HAP-1 (cell line): ENCODE measurements at regions not wholly inside any gene's neighbourhood (a gene's known extent, or its start where the extent isn't known, plus 50 kb on each side); places are given as distances from the start of the nearest gene placed in this dataset.

Experiments used
- DNase-seq, 2 experiments: peaks; one replicate each; pipeline ENCODE4 v3.0.0-alpha.2; 2016 to 2020; ENCODE audit warnings: low spot score in 2 of 2
- H3K27me3 ChIP-seq: fragments of 250-450 bp; sonication (Bioruptor Pico); 2 replicates; pipeline ENCODE4 v1.5.1; 2020; ENCODE audit warnings: low read depth, mild to moderate bottlenecking, moderate library complexity
- H3K36me3 ChIP-seq: fragments of 250-450 bp; sonication (Bioruptor Pico); replicated peaks from 2 replicates; pipeline ENCODE4 v1.5.1; 2020; ENCODE audit warnings: mild to moderate bottlenecking
- H3K4me1 ChIP-seq: fragments of 250-450 bp; sonication (Bioruptor Pico); 2 replicates; pipeline ENCODE4 v1.5.1; 2020; ENCODE audit warnings: mild to moderate bottlenecking
- H3K4me3 ChIP-seq: fragments of 250-450 bp; sonication (Bioruptor Pico); 2 replicates; pipeline ENCODE4 v1.5.1; 2020; ENCODE audit warnings: mild to moderate bottlenecking, moderate library complexity
- H3K9me3 ChIP-seq: fragments of 250-450 bp; sonication (Bioruptor Pico); 2 replicates; pipeline ENCODE4 v1.5.1; 2020; ENCODE audit warnings: mild to moderate bottlenecking, moderate library complexity
- in situ Hi-C: fragments of 300-500 bp; cut with MboI; formaldehyde crosslinking; loops from 3 replicates; pipeline ENCODE4 v1.14.3; 2020; ENCODE audit warnings: low sequenced_read_pairs, inconsistent platforms, mixed read lengths

DNA sequence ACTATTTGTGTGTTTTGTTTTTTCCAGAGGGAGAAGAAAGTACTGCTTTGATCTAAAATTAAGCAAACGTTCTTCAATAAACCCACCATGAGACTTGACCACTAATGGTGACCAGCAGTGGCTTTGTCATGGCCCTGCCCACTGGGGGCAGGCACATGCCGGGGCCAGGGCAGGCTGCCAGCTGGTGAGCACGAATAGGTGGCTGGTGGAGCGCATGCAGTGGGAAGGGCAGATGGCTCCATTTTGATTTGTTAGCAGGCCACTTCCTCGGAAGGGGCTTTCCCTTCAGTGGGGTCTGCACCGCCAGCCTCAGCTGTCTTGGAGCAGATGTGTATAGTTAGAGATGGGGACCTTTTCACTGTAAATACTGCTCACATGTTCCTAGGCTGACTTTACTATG lies 277.1 kb downstream of the SOX11 start:
- no peaks in the 10 kb centered on the region for H3K27me3 ChIP-seq
- DNase-seq, result no peak
- H3K9me3 ChIP-seq, result no peaks in the 10 kb centered on the region; the same call in 1 of the 2 replicates
- in situ Hi-C loops, result no loop called here
- no peak overlapping the region for H3K4me3 ChIP-seq
- H3K36me3 ChIP-seq, result no peaks in the 10 kb centered on the region
- H3K4me1 ChIP-seq, result no peaks in the 10 kb centered on the region

DNA sequence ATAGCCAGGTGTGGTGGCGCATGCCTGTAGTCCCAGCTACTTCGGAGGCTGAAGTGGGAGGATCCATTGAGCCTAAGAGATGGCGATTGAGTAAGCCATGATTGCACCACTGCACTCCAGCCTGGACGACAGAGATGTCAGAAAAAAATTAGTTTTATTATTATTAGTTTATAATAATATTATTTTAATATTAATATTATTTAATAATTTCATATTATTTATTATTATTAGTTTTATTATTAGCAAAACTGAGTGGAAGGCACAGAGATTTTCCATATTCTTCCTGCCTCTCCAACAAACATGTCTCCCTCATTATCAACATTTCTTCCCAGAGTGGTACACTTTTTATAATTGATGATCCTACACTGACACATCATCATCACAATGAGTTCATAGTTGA lies 278.2 kb downstream of the SOX11 start:
- no peaks in the 10 kb centered on the region for H3K4me1 ChIP-seq
- H3K4me3 ChIP-seq, result no peak overlapping the region
- no peaks in the 10 kb centered on the region; the same call in 1 of the 2 replicates for H3K9me3 ChIP-seq
- H3K27me3 ChIP-seq, result no peaks in the 10 kb centered on the region
- in situ Hi-C loops, result no loop called here
- no peaks in the 10 kb centered on the region for H3K36me3 ChIP-seq
- no peak for DNase-seq

DNA sequence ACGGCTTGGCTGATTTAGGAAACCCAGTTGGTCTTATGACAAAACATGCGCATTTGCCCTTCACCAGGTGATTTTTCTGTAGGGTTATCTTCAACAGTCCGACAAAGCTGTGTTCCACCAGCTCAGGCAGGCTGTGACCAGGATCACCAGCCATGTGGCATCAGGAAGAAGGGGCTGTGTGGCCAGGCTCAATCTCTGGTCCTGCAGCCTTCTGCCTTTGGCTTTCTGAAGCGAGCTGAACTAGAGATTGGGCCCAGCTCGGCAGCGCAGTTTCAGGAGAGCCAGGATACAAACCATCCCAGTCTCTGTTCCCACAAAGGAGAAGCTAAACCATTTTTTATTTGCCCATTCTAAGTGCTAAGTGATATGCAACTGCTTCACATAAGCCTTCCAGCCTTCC lies 282.3 kb downstream of the SOX11 start:
- H3K36me3 ChIP-seq, result no peaks in the 10 kb centered on the region
- H3K9me3 ChIP-seq, result no peaks in the 10 kb centered on the region
- H3K4me1 ChIP-seq, result no peaks in the 10 kb centered on the region
- no peak overlapping the region for H3K4me3 ChIP-seq
- H3K27me3 ChIP-seq, result no peaks in the 10 kb centered on the region
- DNase-seq, result no peak
- in situ Hi-C loops, result no loop called here

DNA sequence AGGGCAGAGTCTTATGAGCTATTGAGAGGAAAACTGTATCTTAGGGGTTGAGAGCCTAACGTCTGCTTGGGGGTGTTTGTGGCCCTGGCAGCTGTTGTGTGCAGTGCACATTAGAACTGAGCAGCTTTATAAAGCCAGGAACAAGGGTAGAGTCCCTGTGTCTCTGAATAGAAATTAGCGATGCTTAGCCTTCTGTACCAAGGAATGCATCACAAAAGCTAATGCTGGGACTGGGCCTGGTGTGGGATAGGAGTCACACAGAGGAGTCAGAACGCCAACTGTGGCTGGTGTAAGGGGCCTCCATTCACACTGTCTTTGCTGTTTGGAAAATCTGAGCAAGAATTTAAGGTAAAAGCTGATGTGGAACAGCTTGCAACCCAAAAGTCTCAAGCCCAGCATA lies 283.2 kb downstream of the SOX11 start:
- in situ Hi-C loops, result no loop called here
- no peak for DNase-seq
- Histone ChIP-seq H3K9me3 (no peaks in the 10 kb centered on the region), H3K4me3 (no peak overlapping the region), H3K36me3 (no peaks in the 10 kb centered on the region), H3K4me1 (no peaks in the 10 kb centered on the region), H3K27me3 (no peaks in the 10 kb centered on the region)

DNA sequence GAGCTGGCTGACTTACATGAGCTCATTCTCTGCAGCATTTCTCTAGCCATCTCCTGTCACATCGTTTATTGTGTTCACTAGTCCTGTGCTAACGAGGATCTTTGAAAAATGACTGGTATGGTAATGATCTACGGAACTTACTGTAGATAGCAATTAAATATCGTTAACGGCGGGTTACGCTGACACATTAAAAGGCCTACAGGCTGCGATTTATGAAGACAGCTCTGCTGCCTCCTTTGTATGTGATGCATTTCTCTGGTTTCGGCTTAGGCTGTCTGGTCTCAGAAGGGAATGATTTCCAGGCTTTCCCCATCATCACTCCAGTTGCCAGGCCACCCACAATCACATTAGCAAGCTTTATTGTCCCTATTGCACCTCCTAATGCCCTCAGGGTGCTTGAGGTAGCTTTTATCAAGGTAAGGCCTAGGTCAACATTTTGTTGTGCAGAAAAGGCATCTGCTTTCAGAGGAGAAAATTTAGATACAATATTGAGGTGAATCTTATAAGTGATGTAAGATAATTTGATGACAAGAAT lies 284.4 kb downstream of the SOX11 start:
- no peaks in the 10 kb centered on the region for H3K4me1 ChIP-seq
- no peaks in the 10 kb centered on the region for H3K9me3 ChIP-seq
- DNase-seq, result no peak
- in situ Hi-C loops, result no loop called here
- H3K27me3 ChIP-seq, result no peaks in the 10 kb centered on the region
- H3K4me3 ChIP-seq, result no peak overlapping the region
- H3K36me3 ChIP-seq, result no peaks in the 10 kb centered on the region

DNA sequence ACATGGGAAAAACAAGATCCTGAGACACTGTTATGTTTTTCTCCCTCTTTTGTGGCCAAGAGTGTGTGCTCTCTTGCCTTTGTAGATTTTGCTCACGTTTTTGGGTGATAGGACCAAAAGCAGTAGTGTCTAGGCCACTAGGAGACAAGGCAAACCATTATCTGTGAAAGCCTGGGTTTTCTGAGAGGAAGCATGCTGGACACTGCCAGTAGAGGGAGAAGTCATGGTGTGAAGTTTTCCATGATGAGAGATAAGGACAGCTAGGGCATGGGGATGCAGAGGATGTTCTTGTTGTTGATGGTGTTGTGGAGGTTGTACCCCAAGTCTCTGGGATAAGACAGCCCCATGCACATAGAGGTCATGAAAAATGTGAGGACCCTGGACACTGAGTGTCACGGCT lies 285.3 kb downstream of the SOX11 start:
- Histone ChIP-seq H3K36me3 (no peaks in the 10 kb centered on the region), H3K27me3 (no peaks in the 10 kb centered on the region), H3K4me1 (no peaks in the 10 kb centered on the region), H3K9me3 (no peaks in the 10 kb centered on the region), H3K4me3 (no peak overlapping the region)
- in situ Hi-C loops, result no loop called here
- DNase-seq, result no peak

DNA sequence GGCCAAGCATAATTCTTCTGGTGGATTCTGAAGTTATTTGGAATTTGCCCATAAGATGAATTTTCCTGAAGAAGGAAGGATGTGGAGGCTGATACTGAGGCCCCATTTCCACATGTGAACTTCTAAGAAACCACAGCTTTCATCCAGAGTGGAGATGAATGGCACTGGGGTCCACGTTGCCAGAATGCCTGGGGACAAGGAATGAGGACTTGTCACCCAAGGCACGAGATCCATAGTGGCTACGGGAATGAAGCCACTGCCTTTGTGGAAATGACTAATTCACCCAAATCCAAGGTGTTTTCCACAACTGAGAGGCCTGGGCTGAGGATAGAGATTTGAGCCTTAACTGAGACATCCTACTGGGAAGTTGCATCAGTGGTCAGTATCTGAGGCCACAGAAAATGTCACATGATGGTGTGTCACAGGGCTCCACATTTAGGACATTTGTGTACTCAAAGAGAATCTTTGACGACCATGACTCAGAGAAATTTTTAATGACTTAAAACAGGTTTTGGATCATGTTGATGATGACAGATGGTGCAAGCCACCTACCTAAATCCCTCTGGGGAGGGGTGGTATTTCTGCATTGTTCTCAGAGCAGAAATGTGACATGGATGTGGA lies 286.1 kb downstream of the SOX11 start:
- in situ Hi-C loops, result no loop called here
- no peaks in the 10 kb centered on the region for H3K9me3 ChIP-seq
- H3K4me3 ChIP-seq, result no peak overlapping the region
- H3K36me3 ChIP-seq, result no peaks in the 10 kb centered on the region
- no peak for DNase-seq
- H3K4me1 ChIP-seq, result no peaks in the 10 kb centered on the region
- H3K27me3 ChIP-seq, result no peaks in the 10 kb centered on the region

DNA sequence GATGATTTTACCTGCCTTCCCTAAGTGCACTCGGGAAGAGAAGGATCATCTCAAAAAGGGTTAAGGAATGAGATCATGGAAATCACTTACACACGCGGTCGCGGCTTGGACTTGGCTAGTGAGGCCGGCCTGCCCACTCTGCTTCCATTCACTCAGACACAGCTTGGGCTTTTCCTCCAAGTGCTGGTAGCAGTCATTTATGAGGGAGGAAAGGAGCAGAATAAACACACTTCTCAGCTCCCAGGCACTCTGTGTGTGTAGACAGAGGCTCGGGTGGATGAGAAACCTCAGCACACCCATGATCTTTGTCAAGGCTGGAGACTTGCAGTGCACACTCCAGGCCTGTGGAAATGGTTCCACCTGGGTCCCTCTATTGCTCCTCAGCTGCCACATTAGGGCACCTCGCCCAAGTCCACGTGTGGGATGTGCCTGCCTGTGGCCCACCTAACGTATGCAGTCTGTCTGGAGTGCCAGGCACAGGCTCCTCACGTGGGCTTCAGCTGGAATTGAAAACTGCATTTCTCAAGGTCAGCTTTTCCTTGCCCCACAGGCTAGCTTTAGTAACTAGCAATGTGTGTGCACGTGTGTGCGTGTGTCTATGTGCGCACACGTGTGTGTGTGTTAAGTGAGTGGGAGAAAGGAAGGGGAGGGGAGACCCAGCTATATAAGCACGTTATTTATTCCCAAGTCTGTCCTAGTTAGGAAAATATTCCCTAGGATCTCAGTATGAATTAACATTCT lies 288.4 kb downstream of the SOX11 start:
- no peaks in the 10 kb centered on the region for H3K36me3 ChIP-seq
- H3K27me3 ChIP-seq, result no peaks in the 10 kb centered on the region
- DNase-seq, result no peak
- in situ Hi-C loops, result no loop called here
- H3K4me3 ChIP-seq, result no peak overlapping the region
- H3K4me1 ChIP-seq, result no peaks in the 10 kb centered on the region
- H3K9me3 ChIP-seq, result no peaks in the 10 kb centered on the region

DNA sequence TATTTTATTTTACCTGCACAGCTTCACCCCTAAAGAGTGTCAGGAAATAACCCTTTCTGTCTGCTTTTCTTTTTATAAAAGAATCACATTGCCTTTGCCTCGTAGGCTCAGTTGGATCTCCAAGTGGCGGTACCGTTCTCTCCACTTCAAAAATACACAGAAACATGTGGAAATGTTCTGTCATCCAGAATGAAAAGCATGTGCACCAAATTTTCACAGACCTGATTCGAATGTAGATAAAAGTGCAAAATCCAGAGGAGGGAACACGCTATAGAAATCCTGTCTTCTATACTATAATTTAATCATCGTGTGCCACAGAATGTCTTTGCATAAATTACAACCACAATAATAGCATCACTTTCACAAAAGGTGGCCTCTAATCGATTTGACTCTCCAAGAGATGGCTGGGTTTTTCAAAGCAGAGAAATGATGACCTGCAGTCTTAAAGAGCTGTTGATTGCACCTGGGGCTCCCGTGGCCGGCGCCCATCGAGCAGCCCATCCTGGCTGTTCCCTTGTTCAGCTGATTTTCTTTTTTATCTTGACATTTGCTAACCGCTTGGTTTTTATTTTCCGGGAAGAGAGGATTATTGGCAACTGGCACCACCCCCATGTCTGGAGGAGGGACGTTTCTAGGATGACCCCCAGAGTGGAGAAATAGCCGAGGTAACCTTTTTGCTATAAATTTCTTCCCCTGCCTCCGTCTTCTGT lies 290.2 kb downstream of the SOX11 start:
- Histone ChIP-seq H3K4me1 (no peaks in the 10 kb centered on the region), H3K4me3 (no peak overlapping the region), H3K27me3 (no peaks in the 10 kb centered on the region), H3K9me3 (no peaks in the 10 kb centered on the region), H3K36me3 (no peaks in the 10 kb centered on the region)
- DNase-seq, result no peak
- in situ Hi-C loops, result no loop called here

DNA sequence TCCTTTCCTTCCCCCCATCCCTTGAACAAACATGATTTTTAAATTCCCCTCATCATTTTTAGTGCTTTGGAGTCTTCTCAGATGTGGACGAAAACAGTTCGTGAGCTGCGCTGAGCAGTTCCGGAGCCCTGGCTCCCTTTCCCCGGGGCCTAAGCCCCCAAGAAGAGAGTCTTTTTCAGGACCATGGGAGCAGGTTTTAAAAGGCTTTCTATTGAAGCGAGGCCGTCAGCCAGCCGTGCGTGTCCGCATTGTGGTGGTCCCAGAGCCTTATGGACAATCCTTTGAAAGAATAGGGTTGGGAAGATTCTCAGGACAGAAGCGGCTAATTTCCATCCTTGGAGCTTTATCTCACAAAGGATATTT lies 290.7 kb downstream of the SOX11 start:
- H3K4me3 ChIP-seq, result no peak overlapping the region
- H3K36me3 ChIP-seq, result no peaks in the 10 kb centered on the region
- H3K27me3 ChIP-seq, result no peaks in the 10 kb centered on the region
- no peaks in the 10 kb centered on the region for H3K4me1 ChIP-seq
- H3K9me3 ChIP-seq, result no peaks in the 10 kb centered on the region
- in situ Hi-C loops, result no loop called here
- no peak for DNase-seq

DNA sequence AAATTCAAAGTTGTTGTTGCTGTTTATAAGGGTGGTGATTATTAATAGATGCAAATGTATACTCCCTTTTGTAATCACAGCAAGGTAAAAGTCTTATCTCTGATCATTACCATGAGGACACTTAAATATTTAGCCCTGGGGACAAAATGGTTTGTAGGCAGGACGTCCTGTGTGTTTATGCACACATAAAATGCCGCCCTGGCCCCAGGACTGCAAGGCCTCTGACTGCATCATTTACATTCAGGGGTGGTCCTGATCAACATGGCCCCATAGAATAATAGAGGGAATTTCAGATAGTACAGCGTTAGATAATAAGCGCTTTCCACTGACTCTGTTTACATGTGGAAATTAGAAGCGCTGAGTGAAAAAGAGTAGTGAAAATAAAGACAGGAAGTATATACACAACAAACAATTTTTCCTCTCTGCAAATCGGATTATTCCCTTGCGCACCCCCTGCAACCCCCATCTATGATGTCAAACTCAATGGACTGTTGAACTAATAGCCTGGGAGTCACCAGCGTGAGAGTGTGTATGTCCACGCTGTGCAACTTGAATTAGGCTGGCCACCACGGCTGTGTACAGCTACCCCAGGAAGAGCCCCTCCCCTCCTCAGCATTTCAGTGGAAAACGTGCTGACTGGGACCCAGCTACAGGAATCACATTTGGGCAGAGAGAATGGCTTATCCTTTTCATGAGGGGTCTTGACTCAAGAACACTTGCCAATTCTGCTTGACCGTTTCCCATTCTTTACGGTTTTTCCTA lies 291.5 kb downstream of the SOX11 start:
- in situ Hi-C loops, result no loop called here
- H3K36me3 ChIP-seq, result no peaks in the 10 kb centered on the region
- H3K9me3 ChIP-seq, result no peaks in the 10 kb centered on the region
- DNase-seq, result no peak
- no peaks in the 10 kb centered on the region for H3K4me1 ChIP-seq
- no peak overlapping the region for H3K4me3 ChIP-seq
- no peaks in the 10 kb centered on the region for H3K27me3 ChIP-seq

DNA sequence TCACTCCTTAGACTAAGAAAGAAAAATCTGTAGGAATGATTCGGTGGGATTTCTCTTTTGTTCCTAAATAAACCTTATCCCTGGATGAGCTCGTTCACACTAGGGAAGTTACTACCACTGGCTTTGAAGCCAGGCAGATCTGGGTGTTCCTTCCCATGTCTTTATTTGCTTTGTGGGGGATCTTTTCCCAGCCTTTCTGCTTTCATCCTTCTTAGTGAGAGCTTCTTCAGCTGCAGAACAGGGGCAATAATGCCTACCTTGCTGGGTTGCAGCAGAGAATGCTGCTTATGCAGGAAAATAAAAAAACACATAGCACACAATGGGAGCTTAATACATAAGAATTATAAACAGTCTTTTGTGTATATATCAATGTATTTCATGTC lies 292.1 kb downstream of the SOX11 start:
- in situ Hi-C loops, result no loop called here
- DNase-seq, result no peak
- Histone ChIP-seq H3K36me3 (no peaks in the 10 kb centered on the region), H3K9me3 (no peaks in the 10 kb centered on the region), H3K27me3 (no peaks in the 10 kb centered on the region), H3K4me1 (no peaks in the 10 kb centered on the region), H3K4me3 (no peak overlapping the region)

DNA sequence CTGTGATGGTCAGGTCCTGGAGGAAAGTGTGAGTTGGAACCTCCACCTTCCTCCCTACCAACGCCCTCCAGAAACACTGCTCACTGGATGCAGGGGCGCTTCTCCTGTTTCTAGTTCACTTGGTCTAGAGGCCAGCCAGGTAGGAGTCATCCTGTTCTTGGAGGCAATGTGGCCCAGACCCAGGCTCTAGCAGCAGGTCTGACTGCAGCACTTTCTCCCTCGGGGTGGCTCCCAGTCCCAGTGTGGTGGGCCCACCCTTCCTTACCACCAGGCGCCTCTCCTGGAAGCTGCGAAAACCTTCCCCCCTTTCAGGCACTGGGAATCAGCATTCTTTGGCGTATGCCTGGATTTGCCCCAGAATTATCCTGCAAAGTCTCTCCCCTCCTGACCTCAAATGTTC lies 292.8 kb downstream of the SOX11 start:
- H3K36me3 ChIP-seq, result no peaks in the 10 kb centered on the region
- no peaks in the 10 kb centered on the region for H3K9me3 ChIP-seq
- DNase-seq, result no peak
- H3K27me3 ChIP-seq, result no peaks in the 10 kb centered on the region
- in situ Hi-C loops, result no loop called here
- H3K4me3 ChIP-seq, result no peak overlapping the region
- no peaks in the 10 kb centered on the region for H3K4me1 ChIP-seq
